MCF 10A (cell line): ENCODE measurements at regions not wholly inside any gene's neighbourhood (a gene's known extent, or its start where the extent isn't known, plus 50 kb on each side); places are given as distances from the start of the nearest gene placed in this dataset.

Experiments used
- BruUV-seq: library from RNA; stranded (reverse); fragments of 400-500 nt; replicated peaks from 2 replicates; lab custom pipeline; 2021; lab: Mats Ljungman, UMichigan
- CTCF ChIA-PET: fragments of 300-600 bp; sonication (Branson Sonifier 250); formaldehyde crosslinking; extraction: SDS; loops from one replicate; lab custom pipeline; 2021; ENCODE audit warnings: antibody characterized with exemption, inconsistent platforms; lab: Yijun Ruan, JAX
- POLR2A ChIA-PET: fragments of 300-600, 350-650 bp; sonication (Branson Sonifier 250); formaldehyde crosslinking; extraction: SDS; loops from one replicate; lab custom pipeline; 2020; ENCODE audit warnings: antibody characterized with exemption, inconsistent platforms; lab: Yijun Ruan, JAX
- DNase-seq: peaks from one replicate; pipeline ENCODE4 v3.0.0-alpha.2; 2018; ENCODE audit not compliant: unreplicated experiment
- H3K27ac Mint-ChIP-seq: one replicate; pipeline ENCODE4 v1.8.0; 2022; ENCODE audit warnings: mild to moderate bottlenecking, low read depth, mixed read lengths; ENCODE audit not compliant: unreplicated experiment
- H3K27me3 Mint-ChIP-seq: one replicate; pipeline ENCODE4 v1.8.0; 2022; ENCODE audit warnings: mixed read lengths; ENCODE audit not compliant: insufficient read depth, unreplicated experiment
- H3K36me3 Mint-ChIP-seq: one replicate; pipeline ENCODE4 v1.8.0; 2022; ENCODE audit warnings: mild to moderate bottlenecking, moderate library complexity, mixed read lengths; ENCODE audit not compliant: insufficient read depth, unreplicated experiment
- H3K4me1 Mint-ChIP-seq: one replicate; pipeline ENCODE4 v1.8.0; 2022; ENCODE audit warnings: mixed read lengths; ENCODE audit not compliant: insufficient read depth, unreplicated experiment
- H3K4me3 Mint-ChIP-seq: one replicate; pipeline ENCODE4 v1.8.0; 2022; ENCODE audit warnings: mild to moderate bottlenecking, moderate library complexity, mixed read lengths; ENCODE audit not compliant: unreplicated experiment
- H3K9me3 Mint-ChIP-seq: one replicate; pipeline ENCODE4 v1.8.0; 2022; ENCODE audit warnings: mixed read lengths; ENCODE audit not compliant: unreplicated experiment
- CTCF ChIP-seq: fragments of 200-600 bp; IDR thresholded peaks from one replicate; pipeline ENCODE4 v1.8.0; 2022; ENCODE audit warnings: antibody characterized with exemption, mild to moderate bottlenecking; ENCODE audit not compliant: unreplicated experiment
- intact Hi-C: fragments of 100-400 bp; cut with micrococcal nuclease; formaldehyde crosslinking; loops from 2 replicates; pipeline ENCODE4 v1.14.1; 2022

GRCh38 chr5:143573568-143574170, 170.2 kb upstream of the NR3C1 start:
- Mint-ChIP-seq H3K4me3 (no peak overlapping the region), H3K4me1 (peaks cover 16% of the 10 kb centered on the region), H3K9me3 (no peaks in the 10 kb centered on the region), H3K36me3 (no peaks in the 10 kb centered on the region), H3K27ac (no peak overlapping the region), H3K27me3 (no peaks in the 10 kb centered on the region)
- BruUV-seq: no TSS peak
- intact Hi-C loops: no loop called here
- ChIA-PET POLR2A (interaction anchor here (0.7 to 2.1 kb wide), 4 partner anchors 9 to 21 kb away, joined by 3 to 8 read pairs (median 3); no protein-coding TSS in a partner anchor), CTCF (interaction anchor here (0.5 to 1.6 kb wide), 8 partner anchors 8 to 568 kb away, joined by 3 to 6 read pairs (median 3); no protein-coding TSS in a partner anchor)
- no peak for TF ChIP-seq CTCF
- DNase-seq: no peak

GRCh38 chr5:143572671-143573070, 169.2 kb upstream of the NR3C1 start:
- ChIA-PET CTCF (interaction anchor here (0.6 to 1.6 kb wide), 4 partner anchors 9 to 253 kb away, joined by 3 to 6 read pairs (median 4); no protein-coding TSS in a partner anchor), POLR2A (interaction anchor here (1.2 kb wide), 1 partner anchor 22 kb away, joined by 3 read pairs; no protein-coding TSS in a partner anchor)
- DNase-seq: no peak
- H3K9me3 Mint-ChIP-seq: no peaks in the 10 kb centered on the region
- peaks cover 19% of the 10 kb centered on the region for H3K4me1 Mint-ChIP-seq
- no peaks in the 10 kb centered on the region for H3K27me3 Mint-ChIP-seq
- H3K4me3 Mint-ChIP-seq: no peak overlapping the region
- no peaks in the 10 kb centered on the region for H3K36me3 Mint-ChIP-seq
- no peak overlapping the region for H3K27ac Mint-ChIP-seq
- no peak for TF ChIP-seq CTCF
- no TSS peak for BruUV-seq
- intact Hi-C loops: no loop called here

GRCh38 chr5:143571642-143572624, 168.4 kb upstream of the NR3C1 start:
- Mint-ChIP-seq H3K9me3 (no peaks in the 10 kb centered on the region), H3K27me3 (no peaks in the 10 kb centered on the region), H3K27ac (no peak overlapping the region), H3K36me3 (no peaks in the 10 kb centered on the region), H3K4me1 (peaks cover 16% of the 10 kb centered on the region), H3K4me3 (no peak overlapping the region)
- no peak for TF ChIP-seq CTCF
- POLR2A ChIA-PET: no interaction called here
- intact Hi-C loops: no loop called here
- no peak for DNase-seq
- BruUV-seq: no TSS peak
- CTCF ChIA-PET: interaction anchor here (0.7 to 1.6 kb wide), 2 partner anchors 9 to 404 kb away, joined by 3 to 6 read pairs; no protein-coding TSS in a partner anchor

- Mint-ChIP-seq H3K27me3 (no peaks in the 10 kb centered on the region), H3K4me1 (peaks cover 7% of the 10 kb centered on the region), H3K36me3 (no peaks in the 10 kb centered on the region), H3K4me3 (no peak overlapping the region), H3K27ac (no peak overlapping the region), H3K9me3 (no peaks in the 10 kb centered on the region)
- CTCF ChIA-PET: no interaction called here
- no peak for TF ChIP-seq CTCF
- intact Hi-C loops: no loop called here
- no peak for DNase-seq
- no TSS peak for BruUV-seq
- POLR2A ChIA-PET: interaction anchor here (0.6 kb wide), 1 partner anchor 620 kb away, joined by 3 read pairs; no protein-coding TSS in a partner anchor
Observed at GRCh38 chr5:143570989-143571388, 167.5 kb upstream of the NR3C1 start.
